ENCODE measurements at regions not wholly inside any gene's neighbourhood (a gene's known extent, or its start where the extent isn't known, plus 50 kb on each side); places are given as distances from the start of the nearest gene placed in this dataset.

- DNase-seq: no peak
Measured at GRCh38 chr17:36875698-36876293, 61.5 kb upstream of the LHX1 start.

DNA sequence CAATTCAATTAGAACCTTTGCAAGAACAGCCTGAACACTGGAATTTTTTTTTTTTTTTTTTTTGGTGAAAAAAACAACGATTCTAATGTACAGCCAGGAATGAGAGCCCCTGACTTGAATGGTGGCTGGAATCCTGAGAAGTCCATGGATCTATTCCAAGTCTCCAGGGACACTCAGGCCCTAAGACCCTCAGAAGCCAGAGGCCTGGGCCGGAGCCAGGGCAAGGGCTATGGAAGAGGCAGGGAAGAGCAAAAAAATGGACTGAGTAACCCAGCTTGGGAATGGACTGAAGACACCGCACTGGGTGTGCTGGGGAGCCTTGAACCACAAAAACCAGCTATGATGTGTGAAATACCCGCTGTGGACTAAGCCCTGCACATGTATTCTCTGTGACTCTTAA is 60.3 kb upstream of the LHX1 start:
- DNase-seq: no peak

DNA sequence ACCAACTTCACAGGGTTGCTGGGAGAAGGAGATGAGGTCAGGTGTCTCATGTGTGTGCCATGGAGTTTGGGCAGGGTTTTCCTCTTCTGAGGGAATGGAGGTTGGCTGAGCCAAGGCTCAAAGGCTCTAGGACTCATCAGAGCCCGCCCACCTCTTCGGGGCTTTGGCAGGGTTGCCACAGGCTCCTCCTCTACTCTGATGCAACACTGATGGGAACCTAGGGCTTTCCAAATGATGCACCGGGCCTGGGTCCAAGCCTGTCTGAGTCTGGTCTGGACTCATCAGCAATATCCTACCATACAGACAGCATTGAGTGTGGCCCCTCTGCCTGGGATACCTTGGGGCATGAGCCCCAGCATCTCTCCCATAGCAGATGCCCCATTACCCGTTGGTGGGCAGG is 59.5 kb upstream of the LHX1 start:
- DNase-seq: no peak

- DNase-seq: no peak
Measured at GRCh38 chr17:36878216-36878615, 59.1 kb upstream of the LHX1 start.

GRCh38 chr17:36879027-36879426 is 58.2 kb upstream of the LHX1 start:
- DNase-seq: no peak

DNA sequence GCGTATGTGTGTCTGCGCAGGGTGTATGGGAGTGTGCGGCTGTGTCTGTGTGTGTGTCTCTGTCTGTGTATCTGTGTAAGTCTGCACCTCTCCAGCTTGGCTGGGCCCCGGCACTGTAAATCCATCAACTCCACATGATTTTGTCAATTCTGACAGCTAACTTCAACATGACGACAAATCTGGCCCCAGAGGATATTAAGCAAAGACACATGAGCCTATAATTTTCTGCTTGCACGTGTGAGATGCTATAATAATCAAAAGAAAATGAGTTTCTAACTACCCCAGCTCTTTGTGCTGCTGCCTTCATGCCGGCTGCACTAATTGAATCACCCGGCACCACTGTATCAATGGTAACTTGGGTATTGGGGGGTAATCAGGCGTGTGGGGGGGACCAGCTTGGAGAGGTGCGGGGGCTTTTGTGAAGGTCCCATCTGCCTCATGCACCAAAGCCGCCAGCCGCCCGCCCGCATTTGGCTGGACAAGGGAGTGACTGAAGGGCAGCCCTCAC is 57.6 kb upstream of the LHX1 start:
- DNase-seq: no peak

DNA sequence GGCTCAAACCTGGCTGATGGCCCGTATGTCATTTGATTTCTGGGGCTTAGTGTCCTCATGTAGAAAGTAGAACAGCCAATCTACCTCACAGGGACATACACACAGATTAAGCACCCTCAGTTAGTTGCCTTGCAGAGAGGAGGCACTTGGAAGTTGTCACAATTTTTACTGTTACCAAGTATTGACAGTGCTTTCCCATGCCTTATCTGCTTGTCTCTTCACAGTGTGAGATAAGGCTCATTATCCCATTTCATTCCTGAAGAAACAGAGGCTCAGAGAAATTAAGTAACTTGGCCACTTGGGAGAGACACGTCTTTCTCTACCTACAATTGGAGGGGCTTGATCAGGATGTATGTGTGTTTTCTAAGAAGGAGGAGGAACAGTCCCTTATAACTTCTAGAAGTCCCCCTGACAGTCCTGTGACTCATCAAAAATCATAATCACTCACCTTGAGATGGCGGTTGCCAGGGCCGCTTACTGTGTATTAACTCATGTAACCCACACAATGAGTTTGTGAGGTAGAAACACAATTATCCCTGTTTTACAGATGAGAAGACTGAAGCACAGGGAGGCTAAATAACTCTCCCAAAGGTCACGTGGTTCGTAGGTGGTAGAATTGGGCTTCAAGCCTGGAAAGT is 56.9 kb upstream of the LHX1 start:
- DNase-seq: no peak

- DNase-seq: no peak
Measured at GRCh38 chr17:36881323-36881722, 56.0 kb upstream of the LHX1 start.

DNA sequence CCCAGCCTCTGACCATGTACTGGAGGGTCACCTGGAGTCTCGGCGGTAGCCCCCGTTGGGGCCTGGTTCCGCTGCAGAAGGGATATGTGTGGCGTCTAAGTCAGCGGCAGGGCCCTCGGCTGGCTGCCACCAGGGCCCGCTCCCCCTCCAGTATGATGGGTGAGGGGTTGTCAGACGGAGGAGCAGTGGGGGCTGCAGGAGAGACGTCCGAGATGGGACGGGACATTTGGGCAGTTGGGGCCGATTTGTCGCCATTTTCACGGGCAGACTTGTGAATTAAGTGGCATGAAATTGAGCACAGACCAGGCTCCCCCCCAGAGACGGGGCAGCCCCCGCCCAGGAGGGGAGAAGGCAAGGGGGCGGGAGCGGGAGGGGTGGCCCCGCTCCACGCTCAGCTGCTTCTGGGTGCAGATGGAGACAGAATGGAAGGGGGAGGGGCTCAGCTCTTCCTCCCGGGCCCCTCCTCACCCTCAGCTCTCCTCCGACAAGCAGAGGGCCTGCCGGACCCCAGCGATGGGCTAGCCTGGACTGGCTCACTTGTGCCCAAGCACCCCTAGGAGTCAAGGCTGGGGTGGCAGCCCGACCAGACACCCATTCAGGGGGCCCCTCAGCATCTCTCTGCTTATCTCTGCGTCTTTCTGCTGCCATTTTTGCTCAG is 52.7 kb upstream of the LHX1 start:
- DNase-seq: no peak

DNA sequence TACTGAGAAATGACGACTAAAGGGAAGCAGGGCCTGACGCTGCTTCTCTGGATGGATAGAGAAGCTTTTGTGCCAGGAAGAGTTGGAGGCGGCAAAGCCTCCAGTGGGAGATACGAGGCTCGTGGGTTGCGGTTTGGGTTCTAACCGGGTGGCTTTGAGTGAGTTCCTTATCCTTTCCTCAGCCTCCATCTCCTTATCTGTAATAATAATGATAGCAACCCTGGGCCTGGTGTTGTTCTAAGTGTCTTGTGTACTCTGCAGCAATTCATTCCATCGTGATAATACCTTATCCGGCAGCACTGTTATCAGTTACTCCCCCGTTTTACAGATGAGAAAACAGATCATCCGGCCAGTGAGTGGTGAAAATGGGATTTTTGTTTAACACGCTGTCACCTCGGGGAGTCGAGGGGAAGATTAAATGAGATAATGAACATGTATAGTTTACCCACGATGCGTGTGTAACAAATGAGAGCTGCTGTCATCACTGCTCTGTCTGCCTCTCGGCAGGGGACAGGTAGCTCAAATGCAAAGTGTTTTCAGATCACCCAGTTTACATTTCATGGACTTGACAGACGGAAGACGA is 52.0 kb upstream of the LHX1 start:
- no peak for DNase-seq

GRCh38 chr17:36885771-36886377 is 51.4 kb upstream of the LHX1 start:
- no peak for DNase-seq

Measured in stimulated activated CD4-positive, alpha-beta T cell treated with anti-CD3 and anti-CD28 coated beads, Interleukin-2, amount 100 ng/mL, for 48 hours (primary cell).